Thymus (tissue), 11 donors: ENCODE measurements at regions not wholly inside any gene's neighbourhood (a gene's known extent, or its start where the extent isn't known, plus 50 kb on each side); places are given as distances from the start of the nearest gene placed in this dataset.
"Not testable (repeated sequence)": the region's sequence is repeated elsewhere in the genome, so short reads cannot be mapped to it uniquely, and the experiment has no call there.

Experiments used
- DNase-seq, 9 donors: peaks; one replicate each; pipeline ENCODE4 v3.0.0-alpha.2; 2013; ENCODE audit warnings: low spot score in 9 of 9, low read depth in 6 of 9, missing footprints in 1 of 9
- H3K27ac ChIP-seq, 2 donors: one replicate each; pipeline ENCODE4 v1.5.1; 2013; ENCODE audit warnings: control low read depth in 1 of 2, low read depth in 1 of 2, low read length in 1 of 2, mild to moderate bottlenecking in 1 of 2, moderate library complexity in 1 of 2
- H3K27me3 ChIP-seq, 2 donors: one replicate each; pipeline ENCODE4 v1.5.1; 2013; ENCODE audit warnings: low read length in 1 of 2; ENCODE audit not compliant: control insufficient read depth in 2 of 2, insufficient read depth in 1 of 2
- H3K36me3 ChIP-seq, 2 donors: one replicate each; pipeline ENCODE4 v1.5.1; 2013; ENCODE audit warnings: low read length in 1 of 2, mild to moderate bottlenecking in 1 of 2, moderate library complexity in 1 of 2; ENCODE audit not compliant: control insufficient read depth in 2 of 2, insufficient read depth in 2 of 2
- H3K4me1 ChIP-seq, 2 donors: one replicate each; pipeline ENCODE4 v1.5.1; 2013; ENCODE audit warnings: low read length in 2 of 2; ENCODE audit not compliant: control insufficient read depth in 2 of 2, insufficient read depth in 2 of 2
- H3K4me3 ChIP-seq, 2 donors: one replicate each; pipeline ENCODE4 v1.5.1; 2013; ENCODE audit warnings: low read length in 2 of 2, control low read depth in 1 of 2, mild to moderate bottlenecking in 1 of 2
- H3K9me3 ChIP-seq, 2 donors: one replicate each; pipeline ENCODE4 v1.5.1; 2013; ENCODE audit warnings: low read length in 1 of 2, mild to moderate bottlenecking in 1 of 2; ENCODE audit not compliant: control insufficient read depth in 2 of 2, insufficient read depth in 1 of 2
- WGBS: extraction: QIAGEN DNeasy Blood & Tissue Kit; methylation state at CpG from one replicate; pipeline ENCODE4 v1.1.7; 2013; 5-methylcytosine and 5-hydroxymethylcytosine counted together
- donor health status: healthy.

DNA sequence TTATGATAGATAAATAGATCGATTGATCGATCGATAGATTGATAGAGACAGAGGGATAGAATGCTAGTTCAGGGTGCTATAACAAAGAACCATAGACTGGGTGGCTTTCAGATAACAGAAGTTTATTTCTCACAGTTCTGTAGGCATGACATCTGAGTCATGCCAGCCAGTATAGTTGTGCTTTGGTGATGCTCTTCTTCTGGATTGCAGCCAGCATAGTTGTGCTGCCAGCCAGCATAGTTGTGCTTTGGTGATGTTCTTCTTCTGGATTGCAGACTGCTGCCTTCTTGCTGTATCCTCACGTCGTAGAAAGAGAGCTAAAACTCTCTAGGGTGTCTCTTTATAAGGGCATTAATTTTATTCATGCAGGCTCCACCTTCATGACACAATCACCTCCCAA is 860.8 kb downstream of the BRINP3 start:
- 64% methylated on average over 5 of the region's 5 CpGs for WGBS
- Histone ChIP-seq H3K27me3 (no peaks in the 10 kb centered on the region), H3K4me3 (no peak overlapping the region), H3K27ac (no peak overlapping the region), H3K4me1 (no peaks in the 10 kb centered on the region), H3K36me3 (no peaks in the 10 kb centered on the region), H3K9me3 (no peaks in the 10 kb centered on the region)
- no peak for DNase-seq

DNA sequence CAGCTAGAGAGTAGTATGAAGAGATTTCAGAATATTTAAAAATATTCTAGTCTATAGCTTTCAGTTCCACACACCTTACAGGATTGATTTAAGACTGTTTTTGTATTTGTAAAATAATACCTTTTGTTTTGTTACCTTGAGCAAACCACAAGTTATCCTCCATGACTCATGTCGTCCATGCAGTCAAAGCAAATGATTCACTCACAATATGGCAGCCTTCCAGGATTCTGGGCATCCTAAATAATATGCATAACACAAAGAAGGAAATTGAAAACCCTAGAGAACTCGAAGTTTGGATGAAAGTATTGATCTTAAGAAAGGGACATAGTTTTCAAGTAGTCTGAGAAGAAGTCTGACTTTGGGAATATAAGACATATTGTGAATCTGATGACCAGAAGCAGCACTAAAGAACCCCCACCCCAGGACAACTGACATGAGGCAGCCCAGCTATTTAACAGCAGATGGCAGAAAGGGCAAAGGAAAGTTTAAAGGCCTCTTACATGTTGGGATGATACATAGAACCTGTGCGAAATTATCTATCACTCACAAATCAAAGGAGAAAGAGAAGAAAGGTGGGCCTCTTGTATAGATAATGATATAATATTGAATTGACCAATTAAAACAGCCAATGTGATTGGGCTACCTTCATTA is 857.9 kb downstream of the BRINP3 start:
- 78% methylated on average over 3 of the region's 3 CpGs for WGBS
- Histone ChIP-seq H3K27ac (no peak overlapping the region), H3K4me3 (no peak overlapping the region), H3K27me3 (no peaks in the 10 kb centered on the region), H3K9me3 (no peaks in the 10 kb centered on the region), H3K4me1 (no peaks in the 10 kb centered on the region), H3K36me3 (no peaks in the 10 kb centered on the region)
- no peak for DNase-seq

DNA sequence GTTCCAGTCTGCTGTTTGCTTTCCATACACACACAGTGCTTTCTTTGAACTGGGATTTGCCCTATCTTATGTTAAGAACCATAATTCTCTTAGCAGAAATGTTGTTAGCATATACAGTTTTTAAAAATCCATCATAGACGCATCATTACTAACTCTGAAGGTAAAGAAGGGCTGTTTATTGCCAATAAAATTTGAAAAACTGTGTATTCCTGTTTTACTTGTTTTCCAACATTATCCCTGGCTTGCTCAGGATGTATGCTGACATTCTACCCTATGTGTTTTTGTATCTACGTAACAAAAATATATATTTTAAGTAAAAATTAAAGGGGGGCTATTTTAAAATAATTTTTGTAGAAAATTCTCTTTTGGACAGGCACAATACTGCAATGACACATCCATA is 857.2 kb downstream of the BRINP3 start:
- Histone ChIP-seq H3K36me3 (no peaks in the 10 kb centered on the region), H3K27ac (no peak overlapping the region), H3K4me1 (no peaks in the 10 kb centered on the region), H3K9me3 (no peaks in the 10 kb centered on the region), H3K27me3 (no peaks in the 10 kb centered on the region), H3K4me3 (no peak overlapping the region)
- WGBS = 91% methylated on average over 2 of the region's 2 CpGs
- no peak for DNase-seq

DNA sequence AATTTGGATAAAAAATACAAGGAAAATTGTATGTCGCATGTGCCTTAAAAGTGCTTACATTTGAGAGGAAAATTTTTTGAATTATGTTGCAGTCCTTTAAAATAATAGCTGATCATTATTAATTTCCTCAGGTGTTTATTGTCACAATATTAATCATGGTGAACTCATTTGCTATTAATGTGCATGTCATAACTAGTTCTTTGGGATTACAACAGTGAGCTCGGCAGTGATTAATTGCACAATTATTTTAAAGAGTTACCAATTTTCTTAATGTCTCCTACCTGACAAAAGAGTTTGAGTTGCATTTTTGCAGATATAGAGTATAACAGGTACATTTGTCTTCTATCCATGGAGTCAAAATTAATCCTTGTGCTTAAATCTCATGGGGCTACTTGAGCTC is 854.3 kb downstream of the BRINP3 start:
- no peaks in the 10 kb centered on the region for H3K4me1 ChIP-seq
- no peaks in the 10 kb centered on the region for H3K27me3 ChIP-seq
- H3K36me3 ChIP-seq = no peaks in the 10 kb centered on the region
- no peak overlapping the region for H3K4me3 ChIP-seq
- no peak for DNase-seq
- 92% methylated on average over 2 of the region's 2 CpGs for WGBS
- H3K9me3 ChIP-seq = no peaks in the 10 kb centered on the region
- H3K27ac ChIP-seq = no peak overlapping the region

DNA sequence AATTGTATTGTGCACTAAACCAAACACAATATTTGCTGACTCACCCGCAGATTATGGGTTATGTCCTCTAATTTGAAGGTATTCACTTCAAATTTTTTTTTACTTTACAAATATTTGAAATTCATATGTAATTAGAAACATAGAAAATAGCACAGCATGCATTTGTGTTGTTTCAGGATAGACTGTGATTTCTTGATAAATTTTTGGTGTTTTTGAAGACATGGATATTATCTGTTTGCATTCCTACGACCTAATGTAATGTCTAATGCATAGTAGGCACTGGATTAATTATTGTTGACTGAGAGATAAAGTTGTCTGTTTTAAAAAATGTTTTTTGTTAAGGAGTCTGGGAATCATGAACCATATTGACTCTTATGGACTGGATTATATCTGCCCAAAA is 850.2 kb downstream of the BRINP3 start:
- no peak for DNase-seq
- no peaks in the 10 kb centered on the region for H3K36me3 ChIP-seq

DNA sequence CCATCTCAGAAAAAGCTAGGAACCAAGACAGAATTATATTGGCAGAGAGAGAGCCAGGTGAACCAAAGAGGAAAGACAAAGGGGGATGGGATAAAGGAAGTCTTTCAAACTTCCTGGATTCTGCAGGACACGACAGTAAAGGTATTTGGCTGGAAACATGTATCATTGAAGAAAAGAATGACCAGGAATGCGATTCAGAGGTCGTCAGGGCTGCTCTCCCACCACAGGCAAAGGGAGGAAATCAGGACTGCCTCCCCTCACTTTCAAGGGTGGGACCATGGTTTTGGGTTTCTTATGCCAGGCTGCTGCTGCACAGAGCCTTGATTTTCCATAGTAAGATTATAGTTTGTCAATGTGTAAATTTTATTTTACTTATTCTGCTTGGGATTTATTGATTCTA is 848.8 kb downstream of the BRINP3 start:
- 46% methylated on average over 3 of the region's 3 CpGs for WGBS
- no peaks in the 10 kb centered on the region for H3K27me3 ChIP-seq

More for the DNA sequence above, 850.2 kb downstream of the BRINP3 start:
- H3K4me3 ChIP-seq = no peak overlapping the region
- H3K27ac ChIP-seq = no peak overlapping the region
- H3K4me1 ChIP-seq = no peaks in the 10 kb centered on the region
- H3K9me3 ChIP-seq = no peaks in the 10 kb centered on the region
- WGBS = 80% methylated on average over 2 of the region's 2 CpGs
- H3K27me3 ChIP-seq = no peaks in the 10 kb centered on the region

DNA sequence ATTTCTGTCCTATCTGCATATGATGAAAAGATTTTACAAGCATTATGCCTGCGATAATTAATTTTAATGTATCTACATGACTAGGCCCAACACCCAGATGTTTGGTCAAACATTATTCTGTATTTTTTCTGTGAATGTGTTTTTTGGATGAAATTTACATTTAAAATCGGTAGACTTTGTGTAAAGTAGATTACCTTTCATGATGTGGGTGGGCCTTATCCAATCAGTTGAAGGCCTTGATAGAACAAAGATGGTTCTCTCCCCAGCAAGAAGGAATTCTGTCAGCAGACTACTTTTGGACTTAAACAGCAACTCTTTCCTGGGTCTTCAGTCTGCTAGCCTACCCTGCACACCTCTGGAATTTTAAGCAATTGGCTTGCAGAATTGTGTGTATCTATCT is 844.0 kb downstream of the BRINP3 start:
- Histone ChIP-seq H3K27me3 (no peaks in the 10 kb centered on the region), H3K36me3 (no peaks in the 10 kb centered on the region), H3K4me3 (no peak overlapping the region), H3K27ac (no peak overlapping the region), H3K9me3 (no peaks in the 10 kb centered on the region), H3K4me1 (no peaks in the 10 kb centered on the region)
- WGBS = 92% methylated on average over 2 of the region's 2 CpGs
- DNase-seq = no peak

More for the DNA sequence above, 848.8 kb downstream of the BRINP3 start:
- Histone ChIP-seq H3K4me3 (no peak overlapping the region), H3K36me3 (no peaks in the 10 kb centered on the region), H3K27ac (no peak overlapping the region), H3K4me1 (no peaks in the 10 kb centered on the region), H3K9me3 (no peaks in the 10 kb centered on the region)
- no peak for DNase-seq

DNA sequence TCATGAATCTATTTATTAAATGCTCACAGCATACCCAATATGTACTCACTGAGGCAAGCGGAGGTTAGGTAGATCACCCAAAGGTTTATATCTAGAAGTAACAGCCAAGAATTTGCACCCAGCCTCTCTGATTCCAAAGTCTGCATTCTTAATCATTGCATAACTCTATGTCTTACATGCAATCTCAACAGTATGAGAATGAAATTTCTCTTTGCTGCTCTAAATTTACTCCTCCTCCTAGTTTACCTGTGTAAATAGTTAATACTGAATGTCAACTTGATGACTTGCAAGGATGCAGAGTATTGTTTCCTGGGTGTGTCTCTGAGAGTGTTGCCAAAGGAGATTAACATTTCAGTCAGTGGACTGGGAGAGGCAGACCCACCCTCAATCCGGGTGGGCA is 840.6 kb downstream of the BRINP3 start:
- H3K36me3 ChIP-seq = no peaks in the 10 kb centered on the region
- H3K27ac ChIP-seq = no peak overlapping the region
- 94% methylated on average over 2 of the region's 2 CpGs for WGBS
- H3K27me3 ChIP-seq = no peaks in the 10 kb centered on the region
- H3K9me3 ChIP-seq = no peaks in the 10 kb centered on the region
- H3K4me3 ChIP-seq = no peak overlapping the region
- no peaks in the 10 kb centered on the region for H3K4me1 ChIP-seq
- no peak for DNase-seq

DNA sequence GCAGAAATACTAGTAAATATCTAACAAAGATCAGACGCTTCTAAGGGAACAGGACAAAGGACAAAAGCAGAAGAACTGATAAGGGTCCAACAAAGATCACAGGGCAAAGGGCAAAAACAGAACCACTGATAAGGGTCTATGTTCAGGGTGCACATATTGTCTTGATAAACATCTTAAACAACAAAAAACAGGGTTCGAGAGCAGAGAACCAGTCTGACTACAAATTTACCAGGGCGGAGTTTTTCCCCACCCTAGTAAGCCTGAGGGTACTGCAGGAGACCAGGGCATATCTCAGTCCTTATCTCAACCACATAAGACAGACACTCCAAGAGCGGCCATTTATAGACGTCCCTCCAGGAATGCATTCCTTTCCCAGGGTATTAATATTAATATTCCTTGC is 833.5 kb downstream of the BRINP3 start:
- H3K27me3 ChIP-seq, H3K36me3 ChIP-seq, H3K4me3 ChIP-seq, H3K9me3 ChIP-seq, H3K27ac ChIP-seq, H3K4me1 ChIP-seq, DNase-seq: not testable (repeated sequence)
- 80% methylated on average over 5 of the region's 5 CpGs for WGBS

DNA sequence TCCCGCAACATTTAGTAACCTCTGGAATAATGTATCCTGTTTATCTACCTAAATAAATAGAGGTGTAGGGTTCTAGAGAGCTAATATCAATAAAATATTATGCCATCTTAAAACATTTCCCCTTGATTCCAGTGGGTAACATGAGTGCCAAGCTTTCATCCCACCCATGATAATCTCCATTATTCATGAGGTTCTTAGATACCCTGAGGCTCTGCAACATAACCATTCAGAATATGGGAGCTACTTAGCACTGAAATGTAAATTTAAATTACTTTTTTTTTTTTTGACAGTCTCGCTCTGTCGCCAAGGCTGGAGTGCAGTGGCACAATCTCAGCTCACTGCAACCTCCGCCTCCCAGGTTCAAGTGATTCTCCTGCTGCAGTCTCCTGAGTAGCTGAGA is 832.7 kb downstream of the BRINP3 start:
- Histone ChIP-seq H3K27ac (no peak overlapping the region), H3K9me3 (no peaks in the 10 kb centered on the region), H3K36me3 (no peaks in the 10 kb centered on the region), H3K27me3 (no peaks in the 10 kb centered on the region), H3K4me1 (no peaks in the 10 kb centered on the region), H3K4me3 (no peak overlapping the region)
- 98% methylated on average over 4 of the region's 4 CpGs for WGBS
- no peak for DNase-seq
